ENCODE measurements at regions not wholly inside any gene's neighbourhood (a gene's known extent, or its start where the extent isn't known, plus 50 kb on each side); places are given as distances from the start of the nearest gene placed in this dataset.

DNA sequence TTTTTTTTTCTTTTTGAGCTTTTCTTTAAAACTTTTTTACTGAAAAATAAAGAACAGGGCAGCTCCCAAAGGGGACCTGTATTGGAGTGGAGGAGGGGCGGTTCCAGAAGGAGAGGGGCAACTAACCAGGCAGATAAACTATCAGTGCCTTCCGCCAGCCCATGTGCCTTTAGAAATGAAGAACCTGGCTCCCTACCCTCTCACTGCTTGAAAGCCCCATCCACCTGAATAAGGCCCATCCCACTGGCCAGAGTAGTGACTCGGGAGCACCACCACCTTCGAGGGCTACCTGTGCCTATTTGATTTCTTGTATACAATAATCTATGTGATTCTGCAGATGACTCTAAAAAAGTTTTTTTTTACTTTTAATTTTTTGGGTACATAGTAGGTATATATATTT lies 276.7 kb downstream of the PSAT1 start:
- Histone ChIP-seq H3K4me1 (no peaks in the 10 kb centered on the region), H3K9ac (ENCODE audit: low read depth in 2 of 2, low read length in 2 of 2) (no peak overlapping the region), H3K36me3 (no peaks in the 10 kb centered on the region), H3K27ac (no peak overlapping the region), H3K27me3 (no peaks in the 10 kb centered on the region), H3K9me3 (no peaks in the 10 kb centered on the region), H3K4me3 (no peak overlapping the region)
- no peak for DNase-seq
- TF ChIP-seq, protein P1, sequence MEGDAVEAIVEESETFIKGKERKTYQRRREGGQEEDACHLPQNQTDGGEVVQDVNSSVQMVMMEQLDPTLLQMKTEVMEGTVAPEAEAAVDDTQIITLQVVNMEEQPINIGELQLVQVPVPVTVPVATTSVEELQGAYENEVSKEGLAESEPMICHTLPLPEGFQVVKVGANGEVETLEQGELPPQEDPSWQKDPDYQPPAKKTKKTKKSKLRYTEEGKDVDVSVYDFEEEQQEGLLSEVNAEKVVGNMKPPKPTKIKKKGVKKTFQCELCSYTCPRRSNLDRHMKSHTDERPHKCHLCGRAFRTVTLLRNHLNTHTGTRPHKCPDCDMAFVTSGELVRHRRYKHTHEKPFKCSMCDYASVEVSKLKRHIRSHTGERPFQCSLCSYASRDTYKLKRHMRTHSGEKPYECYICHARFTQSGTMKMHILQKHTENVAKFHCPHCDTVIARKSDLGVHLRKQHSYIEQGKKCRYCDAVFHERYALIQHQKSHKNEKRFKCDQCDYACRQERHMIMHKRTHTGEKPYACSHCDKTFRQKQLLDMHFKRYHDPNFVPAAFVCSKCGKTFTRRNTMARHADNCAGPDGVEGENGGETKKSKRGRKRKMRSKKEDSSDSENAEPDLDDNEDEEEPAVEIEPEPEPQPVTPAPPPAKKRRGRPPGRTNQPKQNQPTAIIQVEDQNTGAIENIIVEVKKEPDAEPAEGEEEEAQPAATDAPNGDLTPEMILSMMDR (IDR thresholded peaks at IDR 0.05): no peak
- intact Hi-C loops (cut with DNase I): no loop called here

DNA sequence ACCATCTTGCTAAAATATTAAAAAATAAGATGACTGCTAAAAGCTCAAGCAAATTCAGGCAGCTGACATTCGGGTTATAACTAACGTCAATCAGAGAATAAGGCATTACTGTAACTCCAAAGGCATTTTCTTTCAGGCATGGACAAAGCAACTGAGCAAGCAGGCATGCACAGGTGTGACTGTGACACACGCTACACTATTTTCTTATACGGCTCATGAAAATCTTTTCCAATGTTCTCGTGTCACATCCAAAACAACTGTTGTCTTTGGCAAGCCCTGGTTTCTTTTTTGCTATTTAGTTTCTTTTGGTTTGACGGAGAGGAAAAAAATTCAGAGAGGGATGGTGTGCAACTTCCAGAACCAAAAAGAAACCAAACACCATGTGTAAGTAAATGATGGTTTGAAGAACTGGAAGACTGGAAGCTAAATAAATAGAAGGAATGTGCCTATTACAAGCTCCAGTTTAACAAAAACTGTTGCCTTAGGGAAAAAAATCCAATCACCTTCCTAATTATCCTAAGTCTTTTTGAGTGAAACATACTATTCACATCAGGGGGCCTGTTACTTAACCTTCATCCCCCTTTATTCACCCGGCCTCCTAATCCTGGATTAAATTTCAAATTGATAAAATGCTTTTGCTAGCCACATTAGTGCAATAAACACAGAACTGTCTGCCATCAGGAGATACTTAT lies 277.6 kb downstream of the PSAT1 start:
- Histone ChIP-seq H3K27ac (no peak overlapping the region), H3K9me3 (no peaks in the 10 kb centered on the region), H3K27me3 (no peaks in the 10 kb centered on the region), H3K9ac (ENCODE audit: low read depth in 2 of 2, low read length in 2 of 2) (no peak overlapping the region), H3K4me1 (no peaks in the 10 kb centered on the region), H3K4me3 (no peak overlapping the region), H3K36me3 (no peaks in the 10 kb centered on the region)
- no peak for DNase-seq
- intact Hi-C loops (cut with DNase I): no loop called here
- TF ChIP-seq, protein P1 (IDR thresholded peaks at IDR 0.05): no peak

DNA sequence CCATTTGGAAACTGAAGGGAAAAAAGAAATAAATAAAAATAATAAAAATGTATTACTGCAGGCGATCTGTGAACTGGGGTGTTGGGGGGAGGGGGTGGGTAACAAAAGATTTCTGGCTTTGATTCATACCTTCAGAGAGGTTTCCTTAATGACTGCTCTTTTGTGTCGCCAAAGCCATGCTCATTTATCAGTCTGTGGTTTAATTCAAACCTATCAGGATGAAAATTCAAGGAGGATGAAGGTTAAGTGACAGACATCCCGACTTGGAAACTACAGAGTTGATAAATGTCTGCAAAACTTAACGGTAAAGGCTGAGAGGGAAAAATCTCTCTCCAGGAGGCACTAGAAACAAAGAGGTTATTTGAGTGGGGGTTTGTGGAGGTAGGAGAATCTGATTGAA lies 278.2 kb downstream of the PSAT1 start:
- H3K9ac ChIP-seq (ENCODE audit: low read depth in 2 of 2, low read length in 2 of 2): no peak overlapping the region
- TF ChIP-seq, protein P1 (IDR thresholded peaks at IDR 0.05): no peak
- intact Hi-C loops (cut with DNase I): no loop called here
- no peak for DNase-seq
- no peak overlapping the region for H3K4me3 ChIP-seq
- no peak overlapping the region for H3K27ac ChIP-seq
- H3K9me3 ChIP-seq: no peaks in the 10 kb centered on the region
- H3K27me3 ChIP-seq: no peaks in the 10 kb centered on the region
- no peaks in the 10 kb centered on the region for H3K36me3 ChIP-seq
- H3K4me1 ChIP-seq: no peaks in the 10 kb centered on the region

GRCh38 chr9:78575771-78576170 lies 278.8 kb downstream of the PSAT1 start:
- DNase-seq: no peak
- H3K9ac ChIP-seq (ENCODE audit: low read depth in 2 of 2, low read length in 2 of 2): no peak overlapping the region
- intact Hi-C loops (cut with DNase I): no loop called here
- no peak overlapping the region for H3K27ac ChIP-seq
- no peaks in the 10 kb centered on the region for H3K36me3 ChIP-seq
- H3K9me3 ChIP-seq: no peaks in the 10 kb centered on the region
- TF ChIP-seq, protein P1 (IDR thresholded peaks at IDR 0.05): no peak
- H3K27me3 ChIP-seq: no peaks in the 10 kb centered on the region
- H3K4me3 ChIP-seq: no peak overlapping the region
- H3K4me1 ChIP-seq: no peaks in the 10 kb centered on the region

- no peaks in the 10 kb centered on the region for H3K4me1 ChIP-seq
- no peak overlapping the region for H3K9ac ChIP-seq (ENCODE audit: low read depth in 2 of 2, low read length in 2 of 2)
- no peaks in the 10 kb centered on the region for H3K36me3 ChIP-seq
- no peak overlapping the region for H3K27ac ChIP-seq
- DNase-seq: no peak
- TF ChIP-seq, protein P1 (IDR thresholded peaks at IDR 0.05): no peak
- intact Hi-C loops (cut with DNase I): no loop called here
- no peak overlapping the region for H3K4me3 ChIP-seq
- H3K9me3 ChIP-seq: no peaks in the 10 kb centered on the region
- no peaks in the 10 kb centered on the region for H3K27me3 ChIP-seq
Measured at GRCh38 chr9:78577156-78577906, 280.4 kb downstream of the PSAT1 start.

Data from colonic mucosa (tissue), 4 donors.